HCT116 (cell line): ENCODE measurements at regions not wholly inside any gene's neighbourhood (a gene's known extent, or its start where the extent isn't known, plus 50 kb on each side); places are given as distances from the start of the nearest gene placed in this dataset.

Source experiments
- ATAC-seq: fragments of 200-7000 bp; cut with Tn5 transposase; 2 replicates; pipeline ENCODE4 v1.9.1; 2020; ENCODE audit warnings: mild to moderate bottlenecking, moderate library complexity
- BruUV-seq: library from RNA; stranded (reverse); fragments of 400-500 nt; replicated peaks from 2 replicates; lab custom pipeline; 2021; lab: Mats Ljungman, UMichigan
- CTCF ChIA-PET: fragments of 300-600 bp; sonication (Branson Sonifier 250); formaldehyde crosslinking; loops from one replicate; lab custom pipeline; 2021; ENCODE audit warnings: antibody characterized with exemption; lab: Charles Lee
- POLR2A ChIA-PET: fragments of 300-600, 350-600 bp; sonication (Branson Sonifier 250); formaldehyde crosslinking; loops from one replicate; lab custom pipeline; 2021; ENCODE audit warnings: antibody characterized with exemption; lab: Charles Lee
- RAD21 ChIA-PET, 2 experiments: fragments of 300-600 bp; sonication (Branson Sonifier 250); formaldehyde crosslinking; loops; one replicate each; lab custom pipeline; 2023; ENCODE audit warnings: low total read pairs in 2 of 2; ENCODE audit not compliant: uncharacterized antibody in 2 of 2, unreplicated experiment in 2 of 2, low non-redundant PET in 1 of 2; lab: Charles Lee
- DNase-seq: peaks from one replicate; pipeline ENCODE4 v3.0.0-alpha.2; 2010; ENCODE audit warnings: low read depth, low spot score
- H2AFZ ChIP-seq: fragments of 200-600 bp; shearing (Covaris generic), sonication (generic); 2 replicates; pipeline ENCODE4 v1.6.1; 2017; ENCODE audit warnings: low read depth, mixed run types, mixed read lengths, antibody characterized with exemption, low read length; ENCODE audit not compliant: poor library complexity, severe bottlenecking
- H3K27ac ChIP-seq: 2 replicates; pipeline ENCODE4 v1.5.1; 2012; ENCODE audit warnings: low read depth, low read length
- H3K27me3 ChIP-seq: fragments of 200-600 bp; sonication (generic); 2 replicates; pipeline ENCODE4 v1.6.1; 2016; ENCODE audit warnings: mixed run types, low read length, mixed read lengths; ENCODE audit not compliant: insufficient read depth
- H3K36me3 ChIP-seq, 2 experiments: fragments of 200-500 bp in 1 of 2; fragments of 200-600 bp in 1 of 2; sonication (Bioruptor generic) in 1 of 2; sonication (generic) in 1 of 2; 2 replicates each; pipeline versions ENCODE4 v1.5.1 to v1.6.1; 2014 to 2016; ENCODE audit warnings: low read length in 2 of 2, inconsistent platforms in 1 of 2, mixed read lengths in 1 of 2, mixed run types in 1 of 2; ENCODE audit not compliant: insufficient read depth in 2 of 2, control insufficient read depth in 1 of 2
- H3K4me1 ChIP-seq, 2 experiments: fragments of 200-600 bp in 1 of 2; sonication (generic) in 1 of 2; 2 replicates each; pipeline versions ENCODE4 v1.5.1 to v1.6.1; 2012 to 2017; ENCODE audit warnings: low read length in 2 of 2, inconsistent platforms in 1 of 2, mild to moderate bottlenecking in 1 of 2, mixed read lengths in 1 of 2, mixed run types in 1 of 2, moderate library complexity in 1 of 2; ENCODE audit not compliant: insufficient read depth in 2 of 2, control insufficient read depth in 1 of 2
- H3K4me2 ChIP-seq: fragments of 200-600 bp; sonication (generic); 2 replicates; pipeline ENCODE4 v1.6.1; 2017; ENCODE audit warnings: mixed run types, low read length, mixed read lengths
- H3K4me3 ChIP-seq, 2 experiments: fragments of 200-600 bp in 1 of 2; sonication (generic) in 1 of 2; replicated peaks in 1 of 2; 2 replicates each; pipeline ENCODE4 v1.5.1; 2011 to 2016; ENCODE audit warnings: low read length in 2 of 2, control low read depth in 1 of 2, low read depth in 1 of 2, mild to moderate bottlenecking in 1 of 2, mixed read lengths in 1 of 2, mixed run types in 1 of 2
- H3K79me2 ChIP-seq: fragments of 200-600 bp; sonication (generic); 2 replicates; pipeline ENCODE4 v1.6.1; 2017; ENCODE audit warnings: mild to moderate bottlenecking, mixed run types, low read length, moderate library complexity, mixed read lengths; ENCODE audit not compliant: insufficient read depth
- H3K9ac ChIP-seq: fragments of 200-600 bp; sonication (generic); 2 replicates; pipeline ENCODE4 v1.6.1; 2016; ENCODE audit warnings: low read length, mixed read lengths
- H3K9me2 ChIP-seq: fragments of 200-600 bp; sonication (generic), shearing (Covaris generic); 2 replicates; pipeline ENCODE4 v1.6.1; 2017; ENCODE audit warnings: mixed run types, mild to moderate bottlenecking, moderate library complexity; ENCODE audit not compliant: insufficient read depth
- H3K9me3 ChIP-seq, 2 experiments: fragments of 200-500 bp in 1 of 2; fragments of 200-600 bp in 1 of 2; sonication (Bioruptor generic) in 1 of 2; sonication (generic) in 1 of 2; 2 replicates each; pipeline ENCODE4 v1.6.1; 2014 to 2017; ENCODE audit warnings: low read length in 2 of 2, mixed read lengths in 2 of 2, inconsistent platforms in 1 of 2, low read depth in 1 of 2, mild to moderate bottlenecking in 1 of 2, mixed run types in 1 of 2, moderate library complexity in 1 of 2; ENCODE audit not compliant: control insufficient read depth in 1 of 2, insufficient read depth in 1 of 2
- H4K20me1 ChIP-seq: fragments of 200-600 bp; sonication (generic), shearing (Covaris generic); 2 replicates; pipeline ENCODE4 v1.6.1; 2017; ENCODE audit warnings: mixed run types, mild to moderate bottlenecking, moderate library complexity; ENCODE audit not compliant: insufficient read depth
- CEBPB ChIP-seq: IDR thresholded peaks from 2 replicates; pipeline ENCODE4 v1.6.1; 2012; ENCODE audit warnings: low read depth
- EZH2 ChIP-seq: fragments of 200-600 bp; sonication (generic); IDR thresholded peaks from 2 replicates; pipeline ENCODE4 v1.6.1; 2017; ENCODE audit warnings: antibody characterized with exemption, mixed run types
- JUND ChIP-seq: IDR thresholded peaks from 2 replicates; pipeline ENCODE4 v1.6.1; 2012
- POLR2A ChIP-seq: IDR thresholded peaks from 2 replicates; pipeline ENCODE4 v1.7.0; 2011; ENCODE audit warnings: borderline replicate concordance; ENCODE audit not compliant: insufficient read depth, insufficient read length; ENCODE audit errors: extremely low read depth
- POLR2AphosphoS5 ChIP-seq: IDR thresholded peaks from 2 replicates; pipeline ENCODE4 v1.6.1; 2011; ENCODE audit warnings: mild to moderate bottlenecking, low read depth, low read length, moderate library complexity
- SIN3A ChIP-seq: IDR thresholded peaks from 2 replicates; pipeline ENCODE4 v1.6.1; 2012; ENCODE audit warnings: low read depth
- SRF ChIP-seq: IDR thresholded peaks from 2 replicates; pipeline ENCODE4 v1.6.1; 2012; ENCODE audit warnings: low read depth
- YY1 ChIP-seq: IDR thresholded peaks from 2 replicates; pipeline ENCODE4 v1.6.1; 2011; ENCODE audit warnings: low read length, low read depth, moderate library complexity, mild to moderate bottlenecking; ENCODE audit not compliant: insufficient replicate concordance; ENCODE audit errors: extremely low read depth
- ZBTB33 ChIP-seq: IDR thresholded peaks from 2 replicates; pipeline ENCODE4 v1.6.1; 2011; ENCODE audit warnings: mild to moderate bottlenecking, low read length, moderate library complexity; ENCODE audit not compliant: insufficient replicate concordance; ENCODE audit errors: extremely low read depth
- ZNF274 ChIP-seq: fragments of 200-500 bp; sonication (Bioruptor generic); IDR thresholded peaks from 2 replicates; pipeline ENCODE4 v1.6.1; 2014; ENCODE audit warnings: mild to moderate bottlenecking, low read depth, low read length, inconsistent platforms
- intact Hi-C: fragments of 100-400 bp; cut with micrococcal nuclease; formaldehyde crosslinking; loops from 2 replicates; pipeline ENCODE4 v1.10.0; 2022

DNA sequence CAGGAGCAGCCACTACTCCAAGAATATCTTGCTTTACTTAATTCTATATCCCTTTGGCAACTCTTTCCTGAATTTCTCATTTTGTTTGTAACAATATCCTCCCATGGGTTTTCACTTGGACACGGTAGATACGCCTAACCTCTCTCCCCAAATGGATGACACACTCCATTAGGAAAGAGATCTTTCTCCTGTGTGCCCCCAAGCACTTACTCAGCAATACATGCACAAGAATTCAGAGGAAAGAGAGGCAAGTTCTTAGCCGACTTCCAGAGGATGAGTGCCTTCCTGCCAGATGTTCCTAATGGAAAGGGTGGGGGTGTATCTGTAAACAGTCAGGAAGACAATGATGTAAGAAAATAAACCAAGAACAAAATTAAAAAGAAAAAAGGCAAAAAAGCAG is 844.5 kb downstream of the NLGN4Y start:
- Histone ChIP-seq H4K20me1 (no peaks in the 10 kb centered on the region), H3K4me1 (no peaks in the 10 kb centered on the region), H3K27ac (no peak overlapping the region), H2AFZ (no peak overlapping the region), H3K79me2 (no peaks in the 10 kb centered on the region), H3K9me2 (no peaks in the 10 kb centered on the region), H3K36me3 (no peaks in the 10 kb centered on the region), H3K4me2 (no peak overlapping the region), H3K27me3 (no peaks in the 10 kb centered on the region), H3K9me3 (no peaks in the 10 kb centered on the region), H3K4me3 (no peak overlapping the region), H3K9ac (no peak overlapping the region)
- CTCF ChIA-PET: no interaction called here
- no peak for DNase-seq
- intact Hi-C loops: no loop called here
- RAD21 ChIA-PET: no interaction called here
- TF ChIP-seq CEBPB: no peak
- POLR2A ChIA-PET: no interaction called here
- no peak for ATAC-seq
- BruUV-seq: no TSS peak

DNA sequence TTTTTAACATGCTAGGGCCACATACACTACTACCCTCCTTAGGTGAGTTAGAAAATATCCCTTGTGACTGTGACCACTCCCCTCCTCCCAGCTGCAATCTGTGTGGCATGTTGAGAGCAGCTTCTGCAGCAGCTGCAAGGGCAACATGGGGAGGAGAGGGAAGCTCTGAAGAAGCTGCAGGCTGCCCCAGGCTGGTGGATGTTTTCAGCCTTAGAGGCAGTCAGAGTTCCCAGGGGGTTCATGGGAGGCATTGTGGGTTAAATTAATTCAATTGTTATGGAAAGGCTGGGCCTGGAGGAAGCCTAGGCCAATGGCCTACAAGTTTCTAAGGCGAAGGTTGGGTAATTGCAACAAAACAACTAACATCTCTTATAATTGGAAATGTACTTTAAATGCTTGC is 860.8 kb downstream of the NLGN4Y start:
- BruUV-seq: no TSS peak
- intact Hi-C loops: no loop called here
- POLR2A ChIA-PET: no interaction called here

DNA sequence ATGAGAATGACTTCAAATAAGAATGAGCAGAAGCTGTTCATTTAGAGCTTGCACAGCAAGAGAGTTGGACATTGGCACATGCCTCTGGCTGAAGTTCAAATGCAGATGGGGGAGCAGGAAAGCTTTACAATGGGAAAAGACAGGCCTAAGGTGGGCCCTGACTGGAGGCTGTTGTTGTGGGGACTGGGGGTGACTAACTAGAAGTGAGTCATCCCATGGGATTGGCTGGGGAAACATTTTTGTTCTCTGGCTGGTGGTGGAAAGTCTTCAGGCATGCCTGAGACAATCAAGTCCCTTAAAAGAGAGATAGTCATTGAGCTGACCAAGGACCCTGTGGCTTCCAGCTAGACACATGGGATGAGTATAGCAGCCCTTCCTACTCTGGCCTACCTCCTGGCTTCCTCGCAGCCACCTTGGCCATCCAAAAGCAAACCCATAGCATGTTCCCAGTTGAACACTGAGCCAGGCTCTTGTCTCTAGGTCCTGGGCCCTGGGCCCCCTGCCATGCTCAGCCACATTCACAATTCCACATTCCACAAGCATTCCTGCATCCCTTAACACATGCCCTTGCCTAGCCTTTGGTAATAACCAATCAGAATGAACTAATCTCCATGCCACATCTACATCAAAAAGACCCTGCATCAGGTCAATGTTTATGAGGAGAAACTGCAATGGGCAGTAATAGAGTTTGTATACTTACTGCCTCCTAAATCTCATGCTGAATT is 873.4 kb downstream of the NLGN4Y start:
- Histone ChIP-seq H3K27ac (no peak overlapping the region), H4K20me1 (no peaks in the 10 kb centered on the region), H3K9me3 (no peaks in the 10 kb centered on the region), H3K9ac (no peak overlapping the region), H3K9me2 (no peaks in the 10 kb centered on the region), H2AFZ (no peak overlapping the region), H3K4me1 (no peaks in the 10 kb centered on the region), H3K79me2 (no peaks in the 10 kb centered on the region), H3K27me3 (no peaks in the 10 kb centered on the region), H3K36me3 (no peaks in the 10 kb centered on the region), H3K4me2 (no peak overlapping the region), H3K4me3 (no peak overlapping the region)
- POLR2A ChIA-PET: no interaction called here
- RAD21 ChIA-PET: no interaction called here
- CTCF ChIA-PET: no interaction called here
- intact Hi-C loops: no loop called here
- BruUV-seq: no TSS peak
- ATAC-seq (no peak), DNase-seq (no peak)
- TF ChIP-seq JUND (no peak), POLR2A (no peak), POLR2AphosphoS5 (no peak), ZBTB33 (no peak), SIN3A (no peak), EZH2 (no peak), CEBPB (no peak), YY1 (no peak), ZNF274 (no peak)

More for the DNA sequence above, 860.8 kb downstream of the NLGN4Y start:
- H3K9me2 ChIP-seq: no peaks in the 10 kb centered on the region
- no peak for ATAC-seq
- ChIA-PET CTCF (no interaction called here), RAD21 (no interaction called here)
- no peak for TF ChIP-seq SRF
- no peak overlapping the region for H3K4me2 ChIP-seq
- no peaks in the 10 kb centered on the region for H3K79me2 ChIP-seq
- H3K36me3 ChIP-seq: no peaks in the 10 kb centered on the region
- H3K4me3 ChIP-seq: no peak overlapping the region
- no peaks in the 10 kb centered on the region for H3K27me3 ChIP-seq
- H2AFZ ChIP-seq: no peak overlapping the region
- DNase-seq: no peak
- no peak overlapping the region for H3K9ac ChIP-seq
- H3K27ac ChIP-seq: no peak overlapping the region
- no peaks in the 10 kb centered on the region for H3K4me1 ChIP-seq
- no peaks in the 10 kb centered on the region for H3K9me3 ChIP-seq
- no peaks in the 10 kb centered on the region for H4K20me1 ChIP-seq
